OCI-LY1 (cell line): ENCODE measurements at regions not wholly inside any gene's neighbourhood (a gene's known extent, or its start where the extent isn't known, plus 50 kb on each side); places are given as distances from the start of the nearest gene placed in this dataset.

Experiments
- CTCF ChIP-seq: fragments of 200-600 bp; sonication (generic), shearing (Covaris generic); IDR thresholded peaks from 2 replicates; pipeline ENCODE4 v1.5.1; 2017; ENCODE audit warnings: mild to moderate bottlenecking, antibody characterized with exemption, low read length, moderate library complexity, mixed read lengths
- EZH2 ChIP-seq: fragments of 200-600 bp; sonication (generic), shearing (Covaris generic); IDR thresholded peaks from 2 replicates; pipeline ENCODE4 v1.8.0; 2017; ENCODE audit warnings: borderline replicate concordance, mixed run types, mild to moderate bottlenecking, antibody characterized with exemption, low read length, moderate library complexity, mixed read lengths

- no peak for TF ChIP-seq CTCF
- TF ChIP-seq EZH2: no peak
These were observed 235.7 kb downstream of the SATB1 start for GRCh38 chr3:18189282-18190050.
